ENCODE measurements at regions not wholly inside any gene's neighbourhood (a gene's known extent, or its start where the extent isn't known, plus 50 kb on each side); places are given as distances from the start of the nearest gene placed in this dataset.
"Not testable (repeated sequence)": the region's sequence is repeated elsewhere in the genome, so short reads cannot be mapped to it uniquely, and the experiment has no call there.

GRCh38 chr5:38648703-38649291 is 92.4 kb upstream of the LIFR start:
- DNase-seq: no peak

GRCh38 chr5:38650540-38650939 is 94.1 kb upstream of the LIFR start:
- no peak for DNase-seq

DNA sequence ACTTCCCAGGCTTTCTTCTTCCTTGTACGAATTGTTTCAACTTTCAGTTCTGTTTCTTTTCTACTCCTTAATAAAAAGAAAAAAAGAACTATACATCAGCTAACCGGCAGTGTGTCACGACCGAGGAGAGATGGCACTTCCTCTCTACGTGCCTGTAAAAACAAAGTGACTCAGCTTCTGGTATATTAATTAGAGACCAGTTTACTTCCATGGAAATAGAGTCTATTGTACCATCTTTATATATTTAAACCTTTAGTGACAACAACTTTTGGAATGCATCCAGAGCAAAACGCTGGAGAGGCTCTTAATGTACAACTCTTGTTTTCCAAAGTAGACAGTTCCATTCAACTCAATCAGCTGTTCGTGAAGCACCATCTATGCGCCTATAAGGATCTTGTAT is 94.5 kb upstream of the LIFR start:
- no peak for DNase-seq

DNA sequence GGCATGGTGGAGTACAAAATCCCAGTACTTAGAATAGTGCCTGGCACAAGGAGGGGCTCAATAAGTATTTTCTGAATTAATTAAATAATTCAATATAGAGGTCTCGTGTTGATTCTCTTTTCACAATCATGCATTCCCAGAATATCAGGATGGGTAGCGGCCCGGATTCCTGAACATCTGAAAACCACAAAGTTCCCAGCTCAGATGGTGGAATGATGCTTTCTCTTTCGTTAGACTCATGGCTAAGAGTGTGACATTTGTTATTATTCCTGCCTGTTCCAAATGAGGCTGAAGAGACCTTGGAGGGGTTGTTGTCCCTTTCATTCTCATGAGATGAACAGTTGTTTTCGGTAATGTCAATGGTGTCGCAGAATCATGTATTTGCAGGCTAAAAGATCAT is 95.4 kb upstream of the LIFR start:
- no peak for DNase-seq

DNA sequence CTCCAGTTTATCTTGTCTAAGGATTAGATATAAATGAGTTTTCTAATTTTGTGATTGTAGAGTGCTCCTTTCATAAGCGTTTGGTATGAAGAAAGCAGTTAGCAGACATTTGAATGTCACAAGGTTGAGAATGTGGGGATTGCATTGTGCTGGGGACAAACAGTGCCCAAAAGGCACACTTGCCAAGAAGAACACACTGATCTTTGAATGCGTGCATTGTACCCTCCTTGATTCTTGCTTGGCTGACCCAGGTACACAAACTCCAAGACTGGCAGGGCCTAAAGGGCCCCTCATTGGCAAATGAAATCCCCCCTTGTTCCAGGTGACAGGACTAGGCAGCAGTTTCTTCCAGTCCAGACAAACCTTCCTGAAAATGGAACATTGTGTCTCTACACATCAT is 96.9 kb upstream of the LIFR start:
- no peak for DNase-seq

- no peak for DNase-seq
These were observed 99.2 kb upstream of the LIFR start for GRCh38 chr5:38655691-38656090.

- DNase-seq: no peak
These were observed 100.1 kb upstream of the LIFR start for GRCh38 chr5:38656568-38656967.

- DNase-seq: no peak
These were observed 100.6 kb upstream of the LIFR start for GRCh38 chr5:38657020-38657419.

GRCh38 chr5:38660194-38660668 is 103.8 kb upstream of the LIFR start:
- DNase-seq: peak; percentile 89

DNA sequence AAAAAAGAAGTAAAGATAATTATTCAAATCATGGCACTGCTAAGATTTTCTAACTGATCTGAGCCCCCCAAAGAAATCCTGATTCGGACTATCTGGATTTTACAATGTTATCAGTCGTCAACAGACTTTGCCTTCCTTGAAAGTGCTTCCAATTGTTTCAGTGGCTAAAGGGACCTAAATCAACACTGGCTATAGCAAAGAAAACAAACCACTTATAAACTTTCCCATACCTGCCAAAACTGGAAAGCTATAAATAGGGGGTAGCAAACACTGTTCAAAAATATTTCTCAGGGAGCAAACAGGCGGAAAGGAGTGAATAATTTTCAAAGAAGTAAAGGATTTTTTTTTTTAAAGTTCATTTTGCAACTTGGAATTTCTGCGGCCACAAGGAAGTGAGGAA is 105.6 kb upstream of the LIFR start:
- DNase-seq: no peak

DNA sequence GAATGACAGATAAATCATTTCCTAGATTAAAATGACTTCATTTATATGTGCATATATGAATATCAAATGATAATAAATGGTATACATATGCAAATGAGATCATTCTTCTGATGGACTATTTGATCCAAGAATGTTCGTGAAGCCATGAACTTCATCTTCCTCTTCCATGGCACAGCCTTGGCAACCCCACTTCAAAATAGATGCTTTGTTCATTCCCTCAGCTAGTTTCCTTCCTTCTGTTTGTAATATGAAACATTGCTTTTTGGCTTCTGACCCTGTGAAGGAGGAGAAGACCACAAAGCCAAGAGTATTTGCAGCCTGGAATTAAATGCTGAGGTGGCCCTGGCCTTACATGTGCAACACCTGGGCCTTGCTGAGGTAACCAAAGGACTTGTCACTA is 106.8 kb upstream of the LIFR start:
- DNase-seq: no peak

DNA sequence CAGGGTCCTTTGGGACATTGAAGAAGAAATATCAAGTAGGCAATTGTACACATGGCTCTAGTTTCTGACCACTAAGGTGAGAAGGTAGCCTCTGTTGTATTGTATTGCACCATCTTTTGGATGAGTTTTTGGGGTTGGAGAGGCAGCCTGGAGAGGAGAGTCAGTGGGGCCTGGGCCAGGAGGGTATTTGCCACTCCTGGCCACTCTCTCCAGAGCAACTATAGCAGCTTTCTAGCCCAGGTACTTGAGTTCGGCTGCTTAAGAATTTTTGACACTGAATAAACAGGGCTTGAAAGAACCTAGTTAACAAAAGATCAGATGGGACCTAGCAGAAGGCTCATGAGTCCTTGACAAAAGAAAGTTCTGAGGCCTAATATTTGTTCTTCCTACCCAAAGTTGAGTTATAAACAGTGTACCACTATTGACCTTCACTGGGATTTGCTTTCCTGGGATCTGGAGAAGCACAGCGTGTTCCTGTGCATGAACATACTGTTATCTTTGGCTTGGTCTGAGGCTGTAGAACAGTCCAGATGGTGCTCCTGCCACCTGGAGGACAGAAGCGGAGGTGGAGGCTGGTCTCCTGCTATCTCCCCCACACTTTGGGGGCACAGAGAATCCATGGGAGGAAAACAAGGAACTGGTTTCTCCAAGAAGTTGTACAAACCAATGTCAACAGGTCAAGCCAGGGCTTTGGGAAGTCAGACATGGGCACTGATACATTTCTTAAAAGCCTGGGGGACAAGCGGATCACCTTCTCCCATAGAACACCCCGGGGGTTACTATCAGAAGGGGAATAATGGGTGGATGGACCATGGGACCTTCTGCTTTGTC is 110.4 kb upstream of the LIFR start:
- DNase-seq: no peak

- no peak for DNase-seq
These were observed 111.0 kb upstream of the LIFR start for GRCh38 chr5:38667499-38667776.

- no peak for DNase-seq
These were observed 113.0 kb upstream of the LIFR start for GRCh38 chr5:38669361-38669880.

GRCh38 chr5:38670066-38670465 is 113.6 kb upstream of the LIFR start:
- DNase-seq: no peak

DNA sequence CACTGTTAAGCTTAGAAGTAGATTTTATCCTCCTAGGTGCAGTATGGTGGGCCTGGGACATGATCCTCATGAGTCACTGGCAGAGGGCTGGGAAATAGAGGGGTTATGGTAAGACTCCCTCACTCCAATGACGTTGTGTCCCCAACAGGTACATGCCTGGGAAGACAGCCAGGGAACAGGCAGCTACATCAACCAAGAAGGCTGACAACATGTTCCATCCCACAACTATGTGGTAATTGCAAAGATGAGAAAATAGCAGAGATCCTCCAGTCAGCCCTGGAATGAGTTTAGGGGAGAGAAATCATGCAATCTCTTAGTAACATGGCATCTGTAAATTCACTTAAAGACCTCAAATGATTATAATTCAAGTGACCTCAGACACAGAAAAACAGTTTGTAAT is 114.4 kb upstream of the LIFR start:
- DNase-seq: no peak

- no peak for DNase-seq
These were observed 115.8 kb upstream of the LIFR start for GRCh38 chr5:38672059-38672788.

DNA sequence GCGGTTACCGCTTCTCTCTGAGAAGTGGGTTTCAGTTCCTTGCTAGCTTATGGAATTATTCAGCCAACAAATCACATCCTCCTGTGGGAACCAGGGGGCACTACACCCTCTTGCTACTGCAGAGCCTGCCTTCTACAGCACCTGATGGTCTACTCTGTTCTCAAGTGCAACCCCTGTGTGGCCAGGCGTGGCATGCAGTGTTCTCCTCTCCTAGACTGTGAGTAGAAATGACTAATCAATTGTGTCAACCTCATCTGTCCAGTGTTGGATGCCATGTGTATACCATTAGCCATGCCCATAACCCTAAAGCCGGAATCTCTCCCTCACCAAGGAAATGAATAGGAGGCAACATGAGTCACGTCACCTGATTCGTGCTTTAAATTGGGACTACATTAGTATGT is 117.2 kb upstream of the LIFR start:
- no peak for DNase-seq

DNA sequence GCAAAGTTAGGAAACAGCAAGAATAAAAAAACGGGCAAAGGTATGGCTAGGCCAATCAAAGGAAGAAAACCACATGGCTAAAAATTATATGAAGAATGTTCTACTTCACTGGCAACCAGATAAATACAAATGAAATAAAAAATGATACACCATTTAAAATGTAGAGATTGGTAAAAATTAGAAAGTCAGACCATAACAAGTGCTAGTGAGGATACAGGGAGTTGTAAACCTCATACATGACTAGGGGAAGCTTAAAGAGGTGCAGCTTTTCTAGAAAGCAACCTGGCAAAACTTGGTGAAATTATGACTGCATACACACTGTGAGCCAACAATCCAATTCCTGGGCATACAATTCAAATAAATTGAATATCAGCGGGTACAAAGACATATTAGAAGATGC is 119.0 kb upstream of the LIFR start:
- no peak for DNase-seq

- DNase-seq: no peak
These were observed 121.2 kb upstream of the LIFR start for GRCh38 chr5:38677636-38678035.

DNA sequence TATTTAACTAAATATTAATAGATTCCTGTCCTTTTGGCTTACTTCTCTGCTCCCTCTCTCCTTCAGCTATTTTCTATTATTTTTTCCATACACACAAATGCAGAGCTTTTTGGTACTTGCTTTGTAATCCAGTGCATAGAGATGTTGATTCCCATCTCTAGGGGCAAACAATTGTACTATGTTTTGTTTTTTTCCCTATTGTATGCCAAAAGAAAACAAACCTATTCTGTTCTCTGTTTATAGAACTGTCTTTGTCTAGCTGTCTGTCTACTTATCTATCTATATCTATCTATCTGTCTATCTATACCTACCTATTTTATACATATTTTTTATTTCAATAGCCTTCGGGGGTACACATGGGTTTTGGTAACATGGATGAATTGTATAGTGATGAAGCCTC is 121.6 kb upstream of the LIFR start:
- DNase-seq: no peak

GRCh38 chr5:38678697-38679096 is 122.3 kb upstream of the LIFR start:
- not testable (repeated sequence) for DNase-seq

DNA sequence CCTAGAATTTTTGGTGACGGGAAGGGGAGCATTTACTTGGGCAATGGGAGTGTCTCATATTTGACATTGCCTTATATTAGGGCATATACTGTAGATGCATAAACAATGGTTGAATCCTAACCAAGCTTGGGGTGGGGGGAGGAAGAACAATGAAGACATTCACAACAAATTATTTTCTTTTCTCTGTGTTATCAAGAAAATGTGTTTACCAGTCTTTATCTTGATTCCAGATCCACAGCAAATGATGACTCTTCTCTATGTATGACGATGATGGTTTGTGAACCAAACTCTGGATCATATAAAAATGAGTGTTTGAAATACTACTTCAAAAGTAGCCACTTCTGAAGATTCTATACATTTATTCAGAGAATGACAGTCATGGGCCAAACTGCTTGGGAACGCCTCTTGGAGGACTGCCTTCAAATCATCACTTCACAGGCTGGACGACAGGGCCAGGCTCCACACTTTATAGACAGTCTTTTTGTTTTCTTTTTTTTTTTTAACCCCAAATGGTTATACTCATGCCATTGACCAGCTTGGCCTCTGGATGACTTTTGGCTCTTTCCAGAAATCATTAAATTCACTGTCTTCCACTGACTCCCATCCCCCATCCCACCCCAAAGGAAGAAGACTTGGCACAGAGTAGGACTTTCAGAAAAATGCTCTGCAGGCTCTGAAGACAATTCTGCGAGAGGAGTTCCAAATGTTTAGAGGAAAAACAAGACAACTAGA is 123.8 kb upstream of the LIFR start:
- DNase-seq: no peak

Measured in NCI-H2171 (cell line).